ENCODE measurements at regions not wholly inside any gene's neighbourhood (a gene's known extent, or its start where the extent isn't known, plus 50 kb on each side); places are given as distances from the start of the nearest gene placed in this dataset.
"Not testable (repeated sequence)": the region's sequence is repeated elsewhere in the genome, so short reads cannot be mapped to it uniquely, and the experiment has no call there.

GRCh38 chr4:169322833-169323232 is 52.1 kb upstream of the SH3RF1 start:
- H3K9me3 Mint-ChIP-seq; POLR2A ChIA-PET; CTCF ChIA-PET; H3K4me3 Mint-ChIP-seq; H3K36me3 Mint-ChIP-seq (ENCODE audit: low read depth); DNase-seq; H3K4me1 Mint-ChIP-seq; H3K27me3 Mint-ChIP-seq; H3K27ac Mint-ChIP-seq: not testable (repeated sequence)
